OCI-LY1 (cell line): ENCODE measurements at regions not wholly inside any gene's neighbourhood (a gene's known extent, or its start where the extent isn't known, plus 50 kb on each side); places are given as distances from the start of the nearest gene placed in this dataset.
"Not testable (repeated sequence)": the region's sequence is repeated elsewhere in the genome, so short reads cannot be mapped to it uniquely, and the experiment has no call there.

Experiments
- H2AFZ ChIP-seq: fragments of 200-600 bp; sonication (generic), shearing (Covaris generic); 2 replicates; pipeline ENCODE4 v1.6.0; 2014; ENCODE audit warnings: antibody characterized with exemption, mild to moderate bottlenecking, low read length
- H3F3A ChIP-seq: fragments of 200-600 bp; sonication (generic), shearing (Covaris generic); 2 replicates; pipeline ENCODE4 v1.6.0; 2014; ENCODE audit warnings: mild to moderate bottlenecking, antibody characterized with exemption, low read length, moderate library complexity; ENCODE audit not compliant: insufficient read depth
- H3K27ac ChIP-seq: fragments of 200-600 bp; sonication (generic); 2 replicates; pipeline ENCODE4 v1.5.1; 2014; ENCODE audit warnings: low read length, mixed run types, mild to moderate bottlenecking, low read depth; ENCODE audit not compliant: poor library complexity, severe bottlenecking
- H3K27me3 ChIP-seq: fragments of 200-600 bp; sonication (generic); 2 replicates; pipeline ENCODE4 v1.6.0; 2014; ENCODE audit warnings: antibody characterized with exemption, mild to moderate bottlenecking, low read length, moderate library complexity; ENCODE audit not compliant: insufficient read depth
- H3K36me3 ChIP-seq: fragments of 200-600 bp; sonication (generic); 2 replicates; pipeline ENCODE4 v1.6.1; 2014; ENCODE audit warnings: mild to moderate bottlenecking, antibody characterized with exemption, low read length, moderate library complexity, mixed read lengths; ENCODE audit not compliant: insufficient read depth
- H3K4me1 ChIP-seq: fragments of 200-600 bp; sonication (generic); 2 replicates; pipeline ENCODE4 v1.5.1; 2014; ENCODE audit warnings: mild to moderate bottlenecking, low read length, moderate library complexity; ENCODE audit not compliant: insufficient read depth, severe bottlenecking
- H3K4me2 ChIP-seq: fragments of 200-600 bp; sonication (generic), shearing (Covaris generic); 2 replicates; pipeline ENCODE4 v1.6.1; 2014; ENCODE audit warnings: low read length
- H3K4me3 ChIP-seq: fragments of 200-600 bp; sonication (generic); 2 replicates; pipeline ENCODE4 v1.5.1; 2014; ENCODE audit warnings: low read length, low read depth, mild to moderate bottlenecking, mixed read lengths; ENCODE audit not compliant: poor library complexity, severe bottlenecking
- H3K79me2 ChIP-seq: fragments of 200-600 bp; shearing (Covaris generic); 2 replicates; pipeline ENCODE4 v1.6.1; 2016; ENCODE audit warnings: mixed run types, low read length, mixed read lengths; ENCODE audit not compliant: insufficient read depth
- H3K9ac ChIP-seq: fragments of 200-600 bp; sonication (generic), shearing (Covaris generic); 2 replicates; pipeline ENCODE4 v1.6.1; 2014; ENCODE audit warnings: mild to moderate bottlenecking, low read length, mixed read lengths
- H3K9me2 ChIP-seq: fragments of 200-600 bp; sonication (generic), shearing (Covaris generic); 2 replicates; pipeline ENCODE4 v1.6.1; 2014; ENCODE audit warnings: low read depth, mild to moderate bottlenecking, low read length, mixed read lengths
- H3K9me3 ChIP-seq: fragments of 200-600 bp; shearing (Covaris generic); 2 replicates; pipeline ENCODE4 v1.6.1; 2014; ENCODE audit warnings: low read length, mixed read lengths
- H4K20me1 ChIP-seq: fragments of 200-600 bp; sonication (generic), shearing (Covaris generic); 2 replicates; pipeline ENCODE4 v1.6.0; 2016; ENCODE audit warnings: mild to moderate bottlenecking, low read length; ENCODE audit not compliant: insufficient read depth
- CTCF ChIP-seq: fragments of 200-600 bp; sonication (generic), shearing (Covaris generic); IDR thresholded peaks from 2 replicates; pipeline ENCODE4 v1.5.1; 2017; ENCODE audit warnings: mild to moderate bottlenecking, antibody characterized with exemption, low read length, moderate library complexity, mixed read lengths
- EZH2 ChIP-seq: fragments of 200-600 bp; sonication (generic), shearing (Covaris generic); IDR thresholded peaks from 2 replicates; pipeline ENCODE4 v1.8.0; 2017; ENCODE audit warnings: borderline replicate concordance, mixed run types, mild to moderate bottlenecking, antibody characterized with exemption, low read length, moderate library complexity, mixed read lengths

GRCh38 chr4:189613207-189613606 lies 327.5 kb upstream of the FRG1 start:
- Histone ChIP-seq H3F3A (no peaks in the 10 kb centered on the region; the same call in 1 of the 2 replicates), H3K4me1 (no peaks in the 10 kb centered on the region), H3K9me3 (no peaks in the 10 kb centered on the region), H3K27ac (no peak overlapping the region), H3K9me2 (no peaks in the 10 kb centered on the region), H3K79me2 (no peaks in the 10 kb centered on the region), H2AFZ (no peak overlapping the region), H3K36me3 (no peaks in the 10 kb centered on the region), H3K4me3 (no peak overlapping the region), H3K9ac (no peak overlapping the region), H3K27me3 (no peaks in the 10 kb centered on the region), H3K4me2 (no peak overlapping the region), H4K20me1 (no peaks in the 10 kb centered on the region)
- TF ChIP-seq EZH2 = no peak
- TF ChIP-seq CTCF = no peak

DNA sequence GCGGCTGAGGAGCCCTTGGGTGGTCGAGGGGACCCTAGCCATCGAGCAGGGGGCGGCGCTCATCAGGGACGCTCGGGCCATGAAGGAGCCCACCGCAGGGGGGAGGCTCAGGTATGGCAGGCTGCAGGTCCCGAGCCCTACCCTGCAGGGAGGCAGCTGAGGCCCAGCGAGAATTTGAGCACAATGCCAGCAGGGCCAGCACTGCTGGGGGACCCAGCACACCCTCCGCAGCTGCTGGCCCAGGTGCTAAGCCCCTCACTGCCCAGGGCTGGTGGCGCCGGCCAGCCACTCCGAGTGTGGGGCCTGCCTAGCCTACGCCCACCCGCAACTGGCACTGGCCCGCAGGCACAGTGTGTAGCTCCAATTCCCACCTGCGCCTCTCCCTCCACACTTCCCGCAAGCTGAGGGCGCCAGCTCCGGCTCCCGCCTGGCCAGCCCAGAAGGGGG lies 325.4 kb upstream of the FRG1 start:
- Histone ChIP-seq H3K27ac (no peak overlapping the region), H3K36me3 (no peaks in the 10 kb centered on the region)

DNA sequence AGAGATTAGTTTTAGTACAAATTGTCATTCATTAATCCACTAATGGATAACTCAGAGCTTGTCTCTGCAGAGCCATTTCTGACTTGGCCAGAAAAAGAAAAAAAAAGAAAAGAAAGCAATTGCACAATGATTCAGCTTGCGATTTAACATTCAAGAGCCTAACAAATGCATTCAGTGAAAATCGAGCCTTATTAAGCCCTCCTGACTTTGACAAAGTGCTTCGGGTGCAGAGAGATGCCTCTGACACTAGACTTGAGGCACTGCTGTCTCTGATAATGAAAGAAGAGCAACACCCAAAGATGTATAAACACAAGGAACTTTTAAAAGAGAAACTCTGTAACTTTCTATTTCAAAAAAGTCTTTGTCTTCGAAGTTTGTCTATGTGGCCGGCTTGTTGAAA lies 322.9 kb upstream of the FRG1 start:
- H3K36me3 ChIP-seq, H3K9ac ChIP-seq, H3K4me1 ChIP-seq, H4K20me1 ChIP-seq, H3K9me3 ChIP-seq, H3K27me3 ChIP-seq, H3K4me3 ChIP-seq, H3K27ac ChIP-seq, H3F3A ChIP-seq, H3K4me2 ChIP-seq, H3K79me2 ChIP-seq, H2AFZ ChIP-seq, H3K9me2 ChIP-seq: not testable (repeated sequence)

More for the DNA sequence above, 325.4 kb upstream of the FRG1 start:
- H3K4me3 ChIP-seq = no peak overlapping the region
- H2AFZ ChIP-seq = no peak overlapping the region
- H3K79me2 ChIP-seq = no peaks in the 10 kb centered on the region
- H3F3A ChIP-seq = no peaks in the 10 kb centered on the region; the same call in 1 of the 2 replicates
- no peak overlapping the region for H3K4me2 ChIP-seq
- no peak overlapping the region for H3K9ac ChIP-seq
- no peaks in the 10 kb centered on the region for H3K9me2 ChIP-seq
- H4K20me1 ChIP-seq = no peaks in the 10 kb centered on the region
- TF ChIP-seq EZH2 = no peak
- no peak for TF ChIP-seq CTCF
- H3K9me3 ChIP-seq = no peaks in the 10 kb centered on the region
- no peaks in the 10 kb centered on the region for H3K4me1 ChIP-seq
- H3K27me3 ChIP-seq = no peaks in the 10 kb centered on the region

DNA sequence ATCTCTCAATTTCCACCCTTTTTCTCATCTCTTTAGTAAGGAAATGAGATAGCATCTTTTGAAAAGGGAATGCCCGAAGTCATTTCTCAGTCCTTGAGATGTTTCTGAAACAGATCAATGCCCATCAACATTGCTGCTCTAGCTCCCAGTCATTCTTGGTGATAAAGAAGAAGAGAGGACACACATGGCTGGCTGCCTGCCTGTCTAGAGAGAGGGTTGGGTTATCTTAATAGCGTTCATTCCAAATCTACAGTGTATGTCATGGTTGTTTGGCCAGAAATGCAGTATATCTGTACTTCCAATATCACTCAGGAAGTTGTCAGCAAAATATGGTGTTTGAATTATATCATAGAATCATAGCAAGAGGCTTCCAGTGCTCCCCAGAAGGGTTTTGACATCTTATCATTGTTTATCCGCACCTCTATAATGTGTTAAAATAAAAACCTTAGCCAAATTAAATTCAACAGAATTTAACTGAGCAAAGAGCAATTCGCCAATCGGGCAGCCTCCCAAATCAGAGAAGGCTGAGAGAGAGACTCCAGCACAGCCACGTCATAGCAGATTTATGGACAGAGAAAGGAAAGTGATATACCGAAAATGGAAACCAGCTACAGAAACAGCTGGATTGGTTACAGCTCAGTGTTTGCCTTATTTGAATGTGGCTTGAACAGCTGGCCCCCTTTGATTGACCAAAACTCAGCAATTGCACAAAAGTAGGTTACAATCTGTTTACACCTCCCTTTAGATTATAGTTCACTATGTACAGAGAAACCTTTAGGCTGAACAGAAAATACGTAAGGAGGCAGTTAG lies 321.0 kb upstream of the FRG1 start:
- H3K4me2 ChIP-seq = not testable (repeated sequence)

DNA sequence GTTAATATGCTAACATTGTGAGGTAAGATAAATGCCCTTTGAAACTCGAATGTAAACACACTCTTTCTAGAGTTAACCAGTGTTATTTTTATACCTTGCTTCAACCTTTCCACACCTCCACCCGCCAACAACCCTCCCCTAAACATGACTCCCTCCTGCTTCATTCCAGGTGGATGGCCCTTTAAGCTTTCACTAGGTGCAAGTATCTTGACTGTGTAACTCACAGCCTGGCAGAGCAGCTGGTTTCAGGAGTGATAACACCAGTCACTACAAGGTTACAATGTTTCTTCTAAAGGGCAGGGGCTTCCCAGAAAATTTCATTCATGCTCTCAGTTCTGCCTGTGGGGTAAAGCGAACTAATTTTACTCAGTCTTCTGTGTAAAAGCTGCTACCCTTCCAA lies 318.1 kb upstream of the FRG1 start:
- H3K79me2 ChIP-seq, H3K4me2 ChIP-seq, H3K36me3 ChIP-seq, H3K9ac ChIP-seq, H3K27ac ChIP-seq, H3K4me3 ChIP-seq, H3K9me3 ChIP-seq, H3F3A ChIP-seq, H3K4me1 ChIP-seq, H3K9me2 ChIP-seq, H4K20me1 ChIP-seq, H2AFZ ChIP-seq, H3K27me3 ChIP-seq: not testable (repeated sequence)

More for the DNA sequence above, 321.0 kb upstream of the FRG1 start:
- not testable (repeated sequence) for H3K9me3 ChIP-seq, H3K27me3 ChIP-seq, H3K4me1 ChIP-seq, H3K4me3 ChIP-seq, H4K20me1 ChIP-seq, H3K27ac ChIP-seq, H3K79me2 ChIP-seq, H3K9me2 ChIP-seq, H3F3A ChIP-seq, H3K9ac ChIP-seq, H2AFZ ChIP-seq, H3K36me3 ChIP-seq

- H3K27me3 ChIP-seq = not testable (repeated sequence)
These were observed 313.6 kb upstream of the FRG1 start for GRCh38 chr4:189627041-189627440.

More at GRCh38 chr4:189627041-189627440, 313.6 kb upstream of the FRG1 start:
- not testable (repeated sequence) for H3K4me2 ChIP-seq, H3K9me2 ChIP-seq, H3K9ac ChIP-seq, H2AFZ ChIP-seq, H3K36me3 ChIP-seq, H3K27ac ChIP-seq, H3K4me1 ChIP-seq, H3K9me3 ChIP-seq, H3K4me3 ChIP-seq, H3K79me2 ChIP-seq, H3F3A ChIP-seq, H4K20me1 ChIP-seq
